ENCODE measurements at regions not wholly inside any gene's neighbourhood (a gene's known extent, or its start where the extent isn't known, plus 50 kb on each side); places are given as distances from the start of the nearest gene placed in this dataset.

DNA sequence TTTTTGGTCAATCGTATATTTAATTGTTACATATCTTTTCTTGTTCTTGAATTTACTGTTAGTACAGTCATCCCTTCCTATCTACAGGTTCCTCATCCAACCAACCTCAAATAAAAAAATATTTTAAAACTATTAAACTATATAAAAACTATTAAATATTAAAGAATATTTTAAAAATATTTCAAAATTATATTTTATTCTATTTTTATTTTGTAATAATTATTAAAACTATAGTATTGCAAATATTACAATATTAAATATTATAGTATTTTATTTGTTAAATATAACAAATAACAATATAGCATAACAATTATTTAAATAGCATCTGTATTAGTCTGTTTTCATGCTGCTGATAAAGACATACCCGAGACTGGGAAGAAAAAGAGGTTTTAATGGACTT is 357.9 kb upstream of the GOLIM4 start:
- DNase-seq (ENCODE audit: extremely low read depth, low read depth): no peak
- TF ChIP-seq, protein P1, sequence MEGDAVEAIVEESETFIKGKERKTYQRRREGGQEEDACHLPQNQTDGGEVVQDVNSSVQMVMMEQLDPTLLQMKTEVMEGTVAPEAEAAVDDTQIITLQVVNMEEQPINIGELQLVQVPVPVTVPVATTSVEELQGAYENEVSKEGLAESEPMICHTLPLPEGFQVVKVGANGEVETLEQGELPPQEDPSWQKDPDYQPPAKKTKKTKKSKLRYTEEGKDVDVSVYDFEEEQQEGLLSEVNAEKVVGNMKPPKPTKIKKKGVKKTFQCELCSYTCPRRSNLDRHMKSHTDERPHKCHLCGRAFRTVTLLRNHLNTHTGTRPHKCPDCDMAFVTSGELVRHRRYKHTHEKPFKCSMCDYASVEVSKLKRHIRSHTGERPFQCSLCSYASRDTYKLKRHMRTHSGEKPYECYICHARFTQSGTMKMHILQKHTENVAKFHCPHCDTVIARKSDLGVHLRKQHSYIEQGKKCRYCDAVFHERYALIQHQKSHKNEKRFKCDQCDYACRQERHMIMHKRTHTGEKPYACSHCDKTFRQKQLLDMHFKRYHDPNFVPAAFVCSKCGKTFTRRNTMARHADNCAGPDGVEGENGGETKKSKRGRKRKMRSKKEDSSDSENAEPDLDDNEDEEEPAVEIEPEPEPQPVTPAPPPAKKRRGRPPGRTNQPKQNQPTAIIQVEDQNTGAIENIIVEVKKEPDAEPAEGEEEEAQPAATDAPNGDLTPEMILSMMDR (IDR thresholded peaks at IDR 0.05; ENCODE audit: low read depth, low read length): no peak

DNA sequence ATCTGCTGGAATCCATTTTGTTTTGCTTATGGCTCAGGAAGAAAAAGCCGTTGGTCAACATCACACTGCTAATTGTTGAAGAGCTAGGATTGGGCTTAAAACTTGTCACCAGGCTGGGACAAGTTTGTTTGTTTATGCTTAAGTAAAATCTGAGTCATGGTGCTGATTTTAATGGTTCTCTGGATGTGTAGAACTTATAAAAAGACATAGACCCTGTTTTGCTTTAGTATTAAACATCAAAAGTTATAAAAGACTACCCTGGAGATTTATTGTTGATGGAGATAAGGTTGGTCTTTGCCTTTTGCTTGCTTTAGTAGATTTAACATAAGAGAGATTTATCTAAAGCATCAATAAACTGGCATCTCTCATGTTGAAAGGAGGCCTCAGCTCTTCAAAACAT is 348.2 kb upstream of the GOLIM4 start:
- TF ChIP-seq, protein P1 (IDR thresholded peaks at IDR 0.05; ENCODE audit: low read depth, low read length): no peak
- no peak for DNase-seq (ENCODE audit: extremely low read depth, low read depth)

DNA sequence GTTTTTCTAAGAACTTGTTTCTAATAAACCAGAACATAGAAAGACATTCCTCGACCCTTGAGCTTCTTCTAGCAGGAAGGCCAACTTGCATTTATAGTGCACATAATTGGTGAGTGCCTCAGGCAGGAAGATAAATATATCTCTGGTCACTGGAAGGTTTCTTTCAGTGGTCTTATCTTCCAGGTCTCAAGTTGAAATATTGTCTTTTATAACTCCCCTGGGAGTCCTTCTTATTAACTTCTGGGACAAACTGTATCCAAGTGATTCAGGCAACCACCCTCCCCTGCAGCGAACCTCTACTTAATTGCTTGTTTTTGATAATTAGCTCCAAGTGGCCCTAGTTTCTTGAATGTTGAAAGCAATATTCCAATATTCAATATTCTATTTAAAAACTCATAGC is 346.8 kb upstream of the GOLIM4 start:
- TF ChIP-seq, protein P1 (IDR thresholded peaks at IDR 0.05; ENCODE audit: low read depth, low read length): no peak
- DNase-seq (ENCODE audit: extremely low read depth, low read depth): no peak

DNA sequence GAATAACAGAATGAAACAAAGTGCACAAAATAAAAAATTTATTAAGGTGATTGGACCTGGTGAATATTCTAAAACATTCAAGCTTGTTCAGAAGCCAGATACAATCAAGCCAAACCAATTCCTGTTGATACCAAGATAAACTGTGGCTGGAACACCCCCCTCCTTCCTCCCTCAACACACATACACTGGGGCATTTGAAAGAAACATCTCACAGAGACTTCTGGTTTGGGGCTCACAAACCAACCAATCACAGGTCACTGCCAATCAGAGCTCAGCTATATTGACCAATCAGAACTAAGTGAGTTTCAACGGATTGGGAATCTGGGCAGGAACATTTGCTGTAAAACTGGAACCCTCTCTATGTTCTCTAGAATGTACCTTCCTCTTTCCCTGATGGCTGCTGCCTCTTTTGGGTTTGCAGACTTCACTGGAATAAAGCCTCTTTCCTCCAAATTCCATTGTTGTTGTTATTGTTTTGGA is 340.6 kb upstream of the GOLIM4 start:
- no peak for DNase-seq (ENCODE audit: extremely low read depth, low read depth)
- TF ChIP-seq, protein P1 (IDR thresholded peaks at IDR 0.05; ENCODE audit: low read depth, low read length): no peak

DNA sequence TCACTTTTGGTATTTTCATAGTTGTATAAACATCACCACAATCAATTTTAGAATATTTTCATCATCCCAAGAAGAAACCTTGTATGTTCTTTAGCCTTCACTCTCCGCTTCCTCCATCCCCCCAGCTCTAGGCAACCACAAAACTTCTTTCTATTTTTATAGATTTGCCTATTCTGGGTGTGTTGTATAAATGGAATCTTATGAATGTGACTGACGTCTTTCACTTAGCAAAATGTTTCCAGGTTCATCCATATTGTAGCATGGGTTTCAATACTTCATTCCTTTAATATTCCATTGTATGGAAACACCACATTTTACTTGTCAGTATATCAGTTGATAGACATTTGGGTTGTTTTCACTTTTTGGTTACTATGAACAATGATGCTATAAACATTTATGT is 335.8 kb upstream of the GOLIM4 start:
- DNase-seq (ENCODE audit: extremely low read depth, low read depth): no peak
- TF ChIP-seq, protein P1 (IDR thresholded peaks at IDR 0.05; ENCODE audit: low read depth, low read length): no peak

DNA sequence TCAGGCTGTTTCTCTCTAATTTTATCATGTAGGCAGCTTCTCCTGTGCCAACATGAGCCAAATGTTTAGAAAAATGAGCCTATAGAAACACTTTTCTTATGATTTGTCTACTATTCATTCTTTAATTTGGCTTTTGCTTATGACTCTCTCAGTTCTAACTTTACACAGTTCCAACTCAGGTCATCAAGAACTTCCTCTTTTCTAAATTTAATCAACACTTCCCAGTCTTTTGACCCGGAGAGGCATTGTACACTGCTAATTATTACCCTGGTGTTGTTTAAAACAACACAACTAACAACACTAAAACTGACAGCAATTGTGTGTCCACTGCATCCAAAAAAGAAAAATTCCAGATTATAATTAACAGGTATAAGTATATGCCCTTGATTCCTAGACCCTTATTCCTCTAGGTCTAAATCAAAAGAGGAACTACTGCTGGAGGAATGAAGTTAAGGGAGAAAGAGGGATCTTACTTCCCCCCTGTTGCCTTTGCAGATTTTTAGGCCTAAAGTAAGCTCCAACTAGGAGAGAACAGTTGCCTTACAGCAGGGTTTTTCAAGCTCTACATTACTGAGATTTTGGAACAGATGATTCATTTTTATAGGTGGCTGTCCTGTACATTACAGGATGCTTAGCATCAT is 332.2 kb upstream of the GOLIM4 start:
- no peak for DNase-seq (ENCODE audit: extremely low read depth, low read depth)
- TF ChIP-seq, protein P1 (IDR thresholded peaks at IDR 0.05; ENCODE audit: low read depth, low read length): no peak

DNA sequence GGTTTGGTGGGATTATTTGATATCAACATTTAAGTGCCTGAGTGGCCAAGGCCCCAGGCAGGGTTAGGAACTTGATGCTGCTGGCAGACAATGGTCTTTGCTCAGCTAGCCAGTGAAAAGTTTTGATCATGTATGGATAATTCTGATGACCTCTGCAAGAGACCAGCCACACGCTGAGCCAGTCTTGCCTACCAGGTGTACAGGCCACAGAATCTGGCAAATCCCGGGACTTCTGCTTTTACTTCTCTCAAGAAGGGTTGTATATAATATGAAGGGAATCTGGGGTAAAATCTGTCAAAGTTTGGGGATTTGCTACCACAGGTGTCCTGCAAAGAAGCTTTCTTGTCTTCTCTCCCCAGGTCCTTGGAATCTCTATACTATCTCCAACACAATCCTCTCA is 331.4 kb upstream of the GOLIM4 start:
- TF ChIP-seq, protein P1 (IDR thresholded peaks at IDR 0.05; ENCODE audit: low read depth, low read length): no peak
- no peak for DNase-seq (ENCODE audit: extremely low read depth, low read depth)

Data from AG09319 (cell line).